H9 (cell line): ENCODE measurements at regions not wholly inside any gene's neighbourhood (a gene's known extent, or its start where the extent isn't known, plus 50 kb on each side); places are given as distances from the start of the nearest gene placed in this dataset.

Experiments
- DNase-seq: peaks from one replicate; pipeline ENCODE4 v3.0.0-alpha.2; 2017
- H2AFZ ChIP-seq: one replicate; pipeline ENCODE4 v1.6.1; 2013; ENCODE audit warnings: mild to moderate bottlenecking, low read length, control low read depth, moderate library complexity
- H2AK5ac ChIP-seq: 2 replicates; pipeline ENCODE4 v1.6.1; 2013; ENCODE audit warnings: low read length, control low read depth, mixed read lengths; ENCODE audit not compliant: insufficient read length
- H2BK120ac ChIP-seq: one replicate; pipeline ENCODE4 v1.6.1; 2013; ENCODE audit warnings: low read depth, mild to moderate bottlenecking, low read length, control low read depth, inconsistent platforms; ENCODE audit not compliant: poor library complexity, severe bottlenecking
- H2BK12ac ChIP-seq: 2 replicates; pipeline ENCODE4 v1.6.1; 2013; ENCODE audit warnings: low read length, control low read depth, mixed read lengths, low read depth; ENCODE audit not compliant: insufficient read length
- H2BK15ac ChIP-seq: 2 replicates; pipeline ENCODE4 v1.6.1; 2013; ENCODE audit warnings: low read depth, low read length, control low read depth
- H2BK20ac ChIP-seq: one replicate; pipeline ENCODE4 v1.6.1; 2013; ENCODE audit warnings: low read depth, mild to moderate bottlenecking, low read length, control low read depth, inconsistent platforms; ENCODE audit not compliant: poor library complexity, severe bottlenecking
- H2BK5ac ChIP-seq: 2 replicates; pipeline ENCODE4 v1.6.1; 2013; ENCODE audit warnings: low read length, control low read depth, mixed read lengths; ENCODE audit not compliant: insufficient read length
- H3K14ac ChIP-seq: 2 replicates; pipeline ENCODE4 v1.6.1; 2013; ENCODE audit warnings: low read length, control low read depth; ENCODE audit not compliant: insufficient read depth
- H3K18ac ChIP-seq: 2 replicates; pipeline ENCODE4 v1.6.1; 2013; ENCODE audit warnings: low read depth, mild to moderate bottlenecking, mixed read lengths, low read length, control low read depth; ENCODE audit not compliant: insufficient read length
- H3K23ac ChIP-seq: 2 replicates; pipeline ENCODE4 v1.6.1; 2013; ENCODE audit warnings: low read length, control low read depth, mixed read lengths, low read depth; ENCODE audit not compliant: insufficient read length
- H3K23me2 ChIP-seq: 2 replicates; pipeline ENCODE4 v1.6.1; 2013; ENCODE audit warnings: low read depth, mild to moderate bottlenecking, mixed read lengths, low read length, control low read depth; ENCODE audit not compliant: insufficient read length, poor library complexity, severe bottlenecking
- H3K27ac ChIP-seq: 2 replicates; pipeline ENCODE4 v1.5.1; 2013; ENCODE audit warnings: low read length, control low read depth, mixed read lengths, low read depth; ENCODE audit not compliant: insufficient read length
- H3K27me3 ChIP-seq: 2 replicates; pipeline ENCODE4 v1.6.1; 2013; ENCODE audit warnings: low read length, control low read depth, inconsistent platforms; ENCODE audit not compliant: insufficient read depth
- H3K4ac ChIP-seq: 2 replicates; pipeline ENCODE4 v1.6.1; 2013; ENCODE audit warnings: low read depth, mild to moderate bottlenecking, control low read depth, inconsistent platforms, low read length, moderate library complexity
- H3K4me1 ChIP-seq: 2 replicates; pipeline ENCODE4 v1.6.1; 2013; ENCODE audit warnings: low read length, control low read depth, inconsistent platforms; ENCODE audit not compliant: insufficient read depth
- H3K4me2 ChIP-seq: 2 replicates; pipeline ENCODE4 v1.6.1; 2013; ENCODE audit warnings: low read length, control low read depth, mixed read lengths; ENCODE audit not compliant: insufficient read length, insufficient read depth
- H3K56ac ChIP-seq: 2 replicates; pipeline ENCODE4 v1.6.1; 2013; ENCODE audit warnings: low read depth, mild to moderate bottlenecking, mixed read lengths, low read length, control low read depth; ENCODE audit not compliant: insufficient read length
- H3K79me1 ChIP-seq: 2 replicates; pipeline ENCODE4 v1.6.1; 2013; ENCODE audit warnings: low read depth, mild to moderate bottlenecking, moderate library complexity, low read length, control low read depth, inconsistent platforms; ENCODE audit not compliant: insufficient read depth, poor library complexity, severe bottlenecking
- H3K79me2 ChIP-seq: 2 replicates; pipeline ENCODE4 v1.6.1; 2013; ENCODE audit warnings: low read length, control low read depth, inconsistent platforms; ENCODE audit not compliant: insufficient read depth
- H3K9ac ChIP-seq: 2 replicates; pipeline ENCODE4 v1.6.1; 2013; ENCODE audit warnings: low read length, control low read depth, mixed read lengths; ENCODE audit not compliant: insufficient read length; ENCODE audit errors: extremely low read depth
- H3K9me3 ChIP-seq: one replicate; pipeline ENCODE4 v1.6.1; 2013; ENCODE audit warnings: low read depth, low read length, inconsistent platforms; ENCODE audit not compliant: control insufficient read depth
- H3T11ph ChIP-seq: one replicate; pipeline ENCODE4 v1.6.1; 2013; ENCODE audit warnings: mild to moderate bottlenecking, low read length, control low read depth, inconsistent platforms
- H4K20me1 ChIP-seq: one replicate; pipeline ENCODE4 v1.6.1; 2013; ENCODE audit not compliant: control insufficient read depth, insufficient read length, insufficient read depth
- H4K5ac ChIP-seq: 2 replicates; pipeline ENCODE4 v1.6.1; 2013; ENCODE audit warnings: low read depth, mild to moderate bottlenecking, mixed read lengths, low read length, control low read depth; ENCODE audit not compliant: insufficient read length
- H4K8ac ChIP-seq: replicated peaks from 2 replicates; pipeline ENCODE4 v1.6.1; 2013; ENCODE audit warnings: low read length, control low read depth, mixed read lengths, low read depth; ENCODE audit not compliant: insufficient read length
- H4K91ac ChIP-seq: 2 replicates; pipeline ENCODE4 v1.6.1; 2013; ENCODE audit warnings: low read depth, mild to moderate bottlenecking, moderate library complexity, mixed read lengths, low read length, control low read depth; ENCODE audit not compliant: insufficient read length
- H3K27ac Mint-ChIP-seq, 3 experiments: 2 replicates in 2 of 3; 3 replicates in 1 of 3; pipeline ENCODE4 v1.8.0; 2020 to 2021; ENCODE audit warnings: mixed read lengths in 3 of 3, mild to moderate bottlenecking in 1 of 3, moderate library complexity in 1 of 3
- H3K27me3 Mint-ChIP-seq: 2 replicates; pipeline ENCODE4 v1.8.0; 2021; ENCODE audit warnings: low read depth, mild to moderate bottlenecking, moderate library complexity, mixed read lengths
- H3K36me3 Mint-ChIP-seq, 3 experiments: 2 replicates in 2 of 3; 3 replicates in 1 of 3; pipeline ENCODE4 v1.8.0; 2020 to 2021; ENCODE audit warnings: low read depth in 3 of 3, mixed read lengths in 3 of 3; ENCODE audit not compliant: insufficient read depth in 1 of 3
- H3K4me1 Mint-ChIP-seq, 2 experiments: 2 replicates each; pipeline ENCODE4 v1.8.0; 2020; ENCODE audit warnings: mixed read lengths in 2 of 2
- H3K4me3 Mint-ChIP-seq, 2 experiments: 2 replicates in 1 of 2; 3 replicates in 1 of 2; pipeline ENCODE4 v1.8.0; 2020 to 2021; ENCODE audit warnings: mild to moderate bottlenecking in 2 of 2, mixed read lengths in 2 of 2, moderate library complexity in 1 of 2
- H3K9me3 Mint-ChIP-seq, 2 experiments: 2 replicates in 1 of 2; 3 replicates in 1 of 2; pipeline ENCODE4 v1.8.0; 2020; ENCODE audit warnings: mild to moderate bottlenecking in 2 of 2, mixed read lengths in 2 of 2, moderate library complexity in 1 of 2
- WGBS: extraction: QIAGEN DNeasy Blood & Tissue Kit; methylation state at CpG from one replicate; pipeline ENCODE4 v1.1.7; 2013; ENCODE audit warnings: missing lambda C conversion rate, low lambda C conversion rate, mixed read lengths; ENCODE audit not compliant: insufficient read length; ENCODE audit errors: extremely low coverage; 5-methylcytosine and 5-hydroxymethylcytosine counted together
- TF ChIP-seq, protein P1 (sequence below): fragments of 200-600 bp; sonication (generic); conservative IDR thresholded peaks from 3 replicates; pipeline ENCODE4 v1.8.0; 2021; ENCODE audit warnings: antibody characterized with exemption, mild to moderate bottlenecking

DNA sequence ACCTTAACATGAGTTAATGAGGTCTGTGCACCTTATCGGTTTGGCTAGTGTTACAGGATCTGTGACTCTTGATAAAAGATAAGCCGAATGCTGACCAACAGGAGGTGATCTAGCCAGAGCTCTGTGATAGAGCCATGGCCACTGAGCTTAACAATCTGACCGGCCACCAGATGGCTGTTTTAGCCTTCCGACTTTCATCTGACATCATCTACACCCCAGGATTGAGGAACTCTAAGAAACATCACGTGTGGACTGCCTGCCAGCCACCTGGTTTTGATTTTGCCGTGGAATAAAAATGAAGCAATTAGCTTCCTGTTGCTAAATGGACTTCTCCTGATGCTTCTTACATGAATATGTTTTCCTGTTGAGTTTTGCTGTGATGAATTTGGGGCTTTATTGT is 281.3 kb downstream of the CEMIP2 start:
- Histone ChIP-seq H3K4me2 (no peak overlapping the region), H3K79me2 (no peaks in the 10 kb centered on the region), H2BK15ac (no peak overlapping the region), H4K5ac (no peak overlapping the region), H3K79me1 (no peaks in the 10 kb centered on the region), H4K20me1 (no peaks in the 10 kb centered on the region), H3K23ac (no peak overlapping the region), H3K9me3 (no peaks in the 10 kb centered on the region), H2BK120ac (no peak overlapping the region), H4K91ac (no peak overlapping the region), H2BK12ac (no peak overlapping the region), H3K4ac (no peak overlapping the region), H3K27ac (no peak overlapping the region), H4K8ac (no peak overlapping the region), H3K27me3 (no peaks in the 10 kb centered on the region), H3K4me1 (no peaks in the 10 kb centered on the region), H3K23me2 (no peaks in the 10 kb centered on the region), H2AFZ (no peak overlapping the region), H3K18ac (no peak overlapping the region), H3K14ac (no peak overlapping the region), H2BK20ac (no peak overlapping the region), H3T11ph (no peak overlapping the region), H3K56ac (no peak overlapping the region), H2BK5ac (no peak overlapping the region), H3K9ac (no peak overlapping the region), H2AK5ac (no peak overlapping the region)
- no peak overlapping the region for H3K4me3 Mint-ChIP-seq
- H3K36me3 Mint-ChIP-seq = no peaks in the 10 kb centered on the region
- peaks cover 0 to 4% of the 10 kb centered on the region in 2 experiments; a peak in 1 of 4 replicates for H3K4me1 Mint-ChIP-seq
- DNase-seq = peak; percentile 52
- no peaks in the 10 kb centered on the region for H3K9me3 Mint-ChIP-seq
- WGBS = no CpG with 5 or more reads among the region's 6 CpGs
- no peak overlapping the region for H3K27ac Mint-ChIP-seq
- no peaks in the 10 kb centered on the region; the same call in 1 of the 2 replicates for H3K27me3 Mint-ChIP-seq
- TF ChIP-seq, protein P1, sequence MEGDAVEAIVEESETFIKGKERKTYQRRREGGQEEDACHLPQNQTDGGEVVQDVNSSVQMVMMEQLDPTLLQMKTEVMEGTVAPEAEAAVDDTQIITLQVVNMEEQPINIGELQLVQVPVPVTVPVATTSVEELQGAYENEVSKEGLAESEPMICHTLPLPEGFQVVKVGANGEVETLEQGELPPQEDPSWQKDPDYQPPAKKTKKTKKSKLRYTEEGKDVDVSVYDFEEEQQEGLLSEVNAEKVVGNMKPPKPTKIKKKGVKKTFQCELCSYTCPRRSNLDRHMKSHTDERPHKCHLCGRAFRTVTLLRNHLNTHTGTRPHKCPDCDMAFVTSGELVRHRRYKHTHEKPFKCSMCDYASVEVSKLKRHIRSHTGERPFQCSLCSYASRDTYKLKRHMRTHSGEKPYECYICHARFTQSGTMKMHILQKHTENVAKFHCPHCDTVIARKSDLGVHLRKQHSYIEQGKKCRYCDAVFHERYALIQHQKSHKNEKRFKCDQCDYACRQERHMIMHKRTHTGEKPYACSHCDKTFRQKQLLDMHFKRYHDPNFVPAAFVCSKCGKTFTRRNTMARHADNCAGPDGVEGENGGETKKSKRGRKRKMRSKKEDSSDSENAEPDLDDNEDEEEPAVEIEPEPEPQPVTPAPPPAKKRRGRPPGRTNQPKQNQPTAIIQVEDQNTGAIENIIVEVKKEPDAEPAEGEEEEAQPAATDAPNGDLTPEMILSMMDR = peak; percentile 29; the same call in 2 of the 3 replicates
